ENCODE measurements at regions not wholly inside any gene's neighbourhood (a gene's known extent, or its start where the extent isn't known, plus 50 kb on each side); places are given as distances from the start of the nearest gene placed in this dataset.

DNA sequence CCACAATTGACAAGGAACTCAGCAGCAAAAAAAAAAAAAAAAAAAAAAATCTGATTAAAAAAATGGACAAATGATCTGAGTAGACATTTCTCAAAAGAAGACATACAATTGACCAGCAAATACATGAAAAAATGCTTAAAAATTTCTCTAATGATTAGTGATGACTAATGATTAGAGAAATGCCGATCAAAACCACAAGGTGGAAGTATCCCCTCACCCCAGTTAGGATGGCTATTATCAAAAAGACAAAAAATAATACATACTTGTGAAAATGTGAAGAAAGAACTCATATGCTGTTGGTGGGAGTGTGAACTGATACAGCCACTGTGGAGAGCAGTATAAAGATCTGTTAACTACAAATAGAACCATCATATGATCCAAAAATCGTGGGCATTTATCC, 245.3 kb downstream of the OSTF1 start:
- TF ChIP-seq JUN (IDR thresholded peaks at IDR 0.05) = no peak
- no peak for TF ChIP-seq MAZ (IDR thresholded peaks at IDR 0.05; ENCODE audit: borderline replicate concordance, low read depth, low read length)
- TF ChIP-seq POLR2A (IDR thresholded peaks at IDR 0.05; ENCODE audit: low read length) = no peak
- no peak for TF ChIP-seq HOXA7 (CRISPR knock-in tag; IDR thresholded peaks at IDR 0.05)
- TF ChIP-seq, protein P1, sequence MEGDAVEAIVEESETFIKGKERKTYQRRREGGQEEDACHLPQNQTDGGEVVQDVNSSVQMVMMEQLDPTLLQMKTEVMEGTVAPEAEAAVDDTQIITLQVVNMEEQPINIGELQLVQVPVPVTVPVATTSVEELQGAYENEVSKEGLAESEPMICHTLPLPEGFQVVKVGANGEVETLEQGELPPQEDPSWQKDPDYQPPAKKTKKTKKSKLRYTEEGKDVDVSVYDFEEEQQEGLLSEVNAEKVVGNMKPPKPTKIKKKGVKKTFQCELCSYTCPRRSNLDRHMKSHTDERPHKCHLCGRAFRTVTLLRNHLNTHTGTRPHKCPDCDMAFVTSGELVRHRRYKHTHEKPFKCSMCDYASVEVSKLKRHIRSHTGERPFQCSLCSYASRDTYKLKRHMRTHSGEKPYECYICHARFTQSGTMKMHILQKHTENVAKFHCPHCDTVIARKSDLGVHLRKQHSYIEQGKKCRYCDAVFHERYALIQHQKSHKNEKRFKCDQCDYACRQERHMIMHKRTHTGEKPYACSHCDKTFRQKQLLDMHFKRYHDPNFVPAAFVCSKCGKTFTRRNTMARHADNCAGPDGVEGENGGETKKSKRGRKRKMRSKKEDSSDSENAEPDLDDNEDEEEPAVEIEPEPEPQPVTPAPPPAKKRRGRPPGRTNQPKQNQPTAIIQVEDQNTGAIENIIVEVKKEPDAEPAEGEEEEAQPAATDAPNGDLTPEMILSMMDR (IDR thresholded peaks at IDR 0.05) = no peak; the same call in 2 of the 3 replicates
- TF ChIP-seq CEBPB (IDR thresholded peaks at IDR 0.05) = no peak
- no peak for TF ChIP-seq KDM5A (IDR thresholded peaks at IDR 0.05)
- TF ChIP-seq, protein P2, sequence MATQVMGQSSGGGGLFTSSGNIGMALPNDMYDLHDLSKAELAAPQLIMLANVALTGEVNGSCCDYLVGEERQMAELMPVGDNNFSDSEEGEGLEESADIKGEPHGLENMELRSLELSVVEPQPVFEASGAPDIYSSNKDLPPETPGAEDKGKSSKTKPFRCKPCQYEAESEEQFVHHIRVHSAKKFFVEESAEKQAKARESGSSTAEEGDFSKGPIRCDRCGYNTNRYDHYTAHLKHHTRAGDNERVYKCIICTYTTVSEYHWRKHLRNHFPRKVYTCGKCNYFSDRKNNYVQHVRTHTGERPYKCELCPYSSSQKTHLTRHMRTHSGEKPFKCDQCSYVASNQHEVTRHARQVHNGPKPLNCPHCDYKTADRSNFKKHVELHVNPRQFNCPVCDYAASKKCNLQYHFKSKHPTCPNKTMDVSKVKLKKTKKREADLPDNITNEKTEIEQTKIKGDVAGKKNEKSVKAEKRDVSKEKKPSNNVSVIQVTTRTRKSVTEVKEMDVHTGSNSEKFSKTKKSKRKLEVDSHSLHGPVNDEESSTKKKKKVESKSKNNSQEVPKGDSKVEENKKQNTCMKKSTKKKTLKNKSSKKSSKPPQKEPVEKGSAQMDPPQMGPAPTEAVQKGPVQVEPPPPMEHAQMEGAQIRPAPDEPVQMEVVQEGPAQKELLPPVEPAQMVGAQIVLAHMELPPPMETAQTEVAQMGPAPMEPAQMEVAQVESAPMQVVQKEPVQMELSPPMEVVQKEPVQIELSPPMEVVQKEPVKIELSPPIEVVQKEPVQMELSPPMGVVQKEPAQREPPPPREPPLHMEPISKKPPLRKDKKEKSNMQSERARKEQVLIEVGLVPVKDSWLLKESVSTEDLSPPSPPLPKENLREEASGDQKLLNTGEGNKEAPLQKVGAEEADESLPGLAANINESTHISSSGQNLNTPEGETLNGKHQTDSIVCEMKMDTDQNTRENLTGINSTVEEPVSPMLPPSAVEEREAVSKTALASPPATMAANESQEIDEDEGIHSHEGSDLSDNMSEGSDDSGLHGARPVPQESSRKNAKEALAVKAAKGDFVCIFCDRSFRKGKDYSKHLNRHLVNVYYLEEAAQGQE (IDR thresholded peaks at IDR 0.05) = no peak
- no peak for TF ChIP-seq KDM1A (IDR thresholded peaks at IDR 0.05; ENCODE audit: low read depth)
- TF ChIP-seq, protein P3, sequence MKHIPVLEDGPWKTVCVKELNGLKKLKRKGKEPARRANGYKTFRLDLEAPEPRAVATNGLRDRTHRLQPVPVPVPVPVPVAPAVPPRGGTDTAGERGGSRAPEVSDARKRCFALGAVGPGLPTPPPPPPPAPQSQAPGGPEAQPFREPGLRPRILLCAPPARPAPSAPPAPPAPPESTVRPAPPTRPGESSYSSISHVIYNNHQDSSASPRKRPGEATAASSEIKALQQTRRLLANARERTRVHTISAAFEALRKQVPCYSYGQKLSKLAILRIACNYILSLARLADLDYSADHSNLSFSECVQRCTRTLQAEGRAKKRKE (CRISPR knock-in tag; IDR thresholded peaks at IDR 0.05; ENCODE audit: low read depth) = no peak
